ENCODE measurements at regions not wholly inside any gene's neighbourhood (a gene's known extent, or its start where the extent isn't known, plus 50 kb on each side); places are given as distances from the start of the nearest gene placed in this dataset.

- TF ChIP-seq CTCF (IDR thresholded peaks at IDR 0.05), result no peak
- no peak for TF ChIP-seq POLR2A (IDR thresholded peaks at IDR 0.05)
- no peak for TF ChIP-seq EP300 (IDR thresholded peaks at IDR 0.05)
- TF ChIP-seq POLR2AphosphoS5 (IDR thresholded peaks at IDR 0.05), result no peak
Measured at GRCh38 chr4:32994981-32995881, 2275.1 kb downstream of the PCDH7 start.

Measured in stomach (tissue), 4 donors.